NCI-H1417 (cell line): ENCODE measurements at regions not wholly inside any gene's neighbourhood (a gene's known extent, or its start where the extent isn't known, plus 50 kb on each side); places are given as distances from the start of the nearest gene placed in this dataset.
"Not testable (repeated sequence)": the region's sequence is repeated elsewhere in the genome, so short reads cannot be mapped to it uniquely, and the experiment has no call there.

Experiments used
- DNase-seq, 3 experiments: peaks; one replicate each; lab custom pipeline; 2025; lab: John Stamatoyannopoulos, UW

DNA sequence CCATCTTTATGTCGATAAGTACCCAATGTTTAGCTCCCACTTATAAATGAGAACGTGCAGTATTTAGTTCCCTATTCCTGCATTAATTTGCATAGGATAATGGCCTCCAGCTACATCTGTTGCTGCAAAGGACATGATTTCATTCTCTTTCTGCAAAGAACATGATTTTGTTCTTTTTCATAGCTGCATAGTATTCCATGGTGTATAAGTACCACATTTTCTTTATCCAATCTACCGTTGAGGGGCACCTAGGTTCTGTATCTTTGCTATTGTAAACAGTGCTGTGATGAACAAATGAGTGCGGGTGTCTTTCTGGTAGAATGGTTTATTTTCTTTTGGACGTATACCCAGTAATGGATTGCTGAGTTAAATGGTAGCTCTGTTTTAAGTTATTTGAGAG, 63.0 kb downstream of the HLX start:
- no peak for DNase-seq

DNA sequence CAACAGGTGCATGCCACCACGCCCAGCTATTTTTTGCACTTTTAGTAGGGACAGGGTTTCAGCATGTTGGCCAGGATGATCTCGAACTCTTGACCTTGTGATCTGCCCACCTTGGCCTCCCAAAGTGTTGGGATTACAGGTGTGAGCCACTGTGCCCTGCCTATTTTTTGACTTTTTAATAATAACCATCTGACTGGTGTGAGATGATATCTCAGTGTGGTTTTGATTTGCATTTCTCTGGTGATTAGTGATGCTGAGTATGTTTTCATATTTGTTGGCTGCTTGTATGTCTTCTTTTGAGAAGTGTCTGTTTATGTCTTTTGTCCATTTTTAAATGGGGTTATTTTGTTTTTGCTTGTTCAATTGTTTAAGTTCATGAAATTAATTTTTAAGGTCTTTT, 63.7 kb downstream of the HLX start:
- not testable (repeated sequence) for DNase-seq

DNA sequence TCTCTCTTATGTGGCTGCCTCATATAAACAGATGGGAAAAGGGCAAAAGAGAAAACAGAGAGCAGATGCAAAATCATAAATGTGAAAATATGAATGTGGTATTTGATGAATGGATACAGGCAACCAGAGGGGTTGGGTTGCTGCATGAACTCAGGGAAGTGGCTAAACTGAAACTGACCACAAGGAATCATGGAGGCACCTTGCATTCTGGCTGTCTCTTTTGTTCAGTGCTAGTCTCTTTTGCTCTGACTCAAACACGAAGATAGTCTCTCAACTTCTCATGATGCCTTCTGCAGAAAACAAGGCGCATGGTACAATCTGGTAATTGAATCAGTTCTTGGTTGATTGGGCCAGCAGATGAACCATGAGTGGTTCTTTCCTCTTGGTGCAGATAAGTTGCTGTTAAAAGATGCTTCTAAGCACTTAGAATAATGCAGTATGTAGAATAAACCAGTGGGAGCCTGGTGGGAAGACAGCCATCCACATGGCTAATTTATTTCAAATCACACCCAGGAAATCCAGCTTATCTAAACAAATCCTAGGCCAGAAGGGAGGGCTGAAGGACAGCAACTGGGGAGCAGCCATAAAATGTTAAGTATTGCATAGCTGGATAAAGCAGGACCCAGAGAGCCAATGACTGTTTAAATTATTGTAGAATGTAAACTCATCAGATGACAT, 64.2 kb downstream of the HLX start:
- DNase-seq: peak in 2 of 3 experiments; percentile 28 to 43

DNA sequence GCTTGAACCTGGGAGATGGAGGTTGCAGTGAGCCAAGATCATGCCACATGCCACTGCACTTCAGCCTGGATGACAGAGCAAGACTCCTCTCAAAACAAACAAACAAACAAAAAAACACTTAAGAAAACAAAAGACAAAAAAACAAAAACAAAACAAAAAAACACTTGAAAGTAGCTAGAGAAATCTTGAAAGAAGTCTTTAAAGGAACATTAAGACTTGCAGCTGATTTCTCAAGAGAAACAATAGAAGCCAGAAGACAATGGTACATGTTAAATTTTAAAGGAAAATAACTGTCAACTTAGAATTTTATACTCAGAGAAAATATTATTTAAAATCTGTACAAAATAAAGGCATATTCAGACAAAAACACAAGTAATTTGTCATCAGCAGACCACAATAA, 71.3 kb downstream of the HLX start:
- DNase-seq: peak in 1 of 3 experiments; percentile 0

DNA sequence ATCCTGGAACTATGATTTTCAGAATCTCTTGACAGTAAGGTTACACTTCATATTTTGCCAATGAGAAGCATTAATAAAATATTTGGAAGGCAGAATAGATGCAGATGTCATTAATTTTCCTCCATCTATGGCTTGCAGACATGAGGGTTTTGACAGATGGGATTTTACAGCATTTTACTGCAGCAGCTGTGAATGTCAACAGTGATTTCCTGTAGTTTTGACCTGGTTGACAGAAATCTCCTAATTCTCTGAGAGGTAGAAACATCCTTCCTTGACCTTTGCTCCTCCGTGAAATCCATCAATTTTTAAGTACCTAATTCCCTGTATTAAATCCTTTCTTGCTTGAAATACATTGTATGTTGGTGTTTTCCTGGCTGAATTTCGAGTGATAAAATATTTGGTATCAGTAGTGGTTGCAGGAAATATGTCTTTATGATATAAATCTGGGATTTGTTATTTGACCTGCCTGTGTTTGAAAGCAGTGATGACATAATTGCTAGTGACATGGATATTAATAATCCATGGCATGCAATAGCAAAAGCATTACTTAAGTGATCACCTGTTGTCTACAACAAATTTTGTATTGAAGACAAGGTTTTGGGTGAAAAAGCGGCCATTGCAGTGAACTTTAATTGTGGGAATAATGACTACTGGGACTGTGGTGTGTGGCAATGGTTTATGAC, 73.9 kb downstream of the HLX start:
- peak in 1 of 3 experiments; percentile 41 for DNase-seq

DNA sequence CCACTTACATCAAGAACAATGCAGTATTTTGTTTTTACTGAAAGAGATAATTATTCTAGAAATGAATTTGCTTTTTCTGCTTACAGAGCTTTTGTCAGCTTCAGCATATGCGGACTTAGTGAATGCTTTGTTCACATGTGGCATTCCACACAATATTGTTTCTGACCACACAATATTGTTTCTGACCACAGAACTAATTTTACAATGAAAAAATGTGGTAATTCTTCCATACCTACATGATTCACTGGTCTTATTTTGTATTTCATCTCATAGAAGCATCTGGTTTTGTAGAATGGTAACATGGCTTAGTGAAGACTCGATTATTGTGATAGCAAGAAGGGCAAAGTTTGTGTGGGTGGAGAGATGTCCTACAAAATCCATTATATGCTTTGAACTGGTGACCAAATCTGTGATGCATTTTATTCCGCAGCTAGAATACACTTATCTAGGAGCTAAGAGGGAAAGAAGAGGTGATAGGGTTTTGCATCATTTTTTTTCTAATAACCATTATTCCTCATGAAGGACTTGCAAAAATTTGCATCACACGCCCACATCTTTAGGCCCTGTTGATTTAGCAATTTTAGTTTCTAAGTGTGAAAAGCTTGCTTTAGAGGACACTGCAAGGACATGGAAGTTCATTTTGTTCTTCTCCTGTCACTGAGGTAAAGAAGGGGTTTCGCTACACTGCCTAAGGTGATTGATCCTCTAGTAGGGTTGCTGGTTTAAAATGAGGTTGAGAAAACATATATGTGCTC, 75.3 kb downstream of the HLX start:
- DNase-seq: no peak

DNA sequence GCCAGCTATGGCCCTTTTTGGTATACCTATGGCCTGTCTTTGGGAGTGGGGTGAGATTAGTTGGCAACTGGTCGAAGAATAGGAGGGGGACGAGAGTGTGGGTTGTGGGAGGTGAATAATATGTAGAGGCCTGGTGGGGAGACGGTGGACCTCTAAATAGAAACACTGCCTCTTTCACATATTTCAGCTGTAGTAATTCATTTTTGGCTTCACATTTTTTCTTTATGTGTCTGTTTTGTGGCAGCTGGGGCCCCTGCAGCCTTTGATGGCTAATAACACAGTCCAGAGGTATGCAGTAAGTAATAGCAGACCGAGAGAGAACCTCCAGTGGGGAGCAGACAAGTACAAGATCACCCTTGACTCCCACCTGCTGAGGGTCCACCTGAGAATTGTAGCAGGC, 75.9 kb downstream of the HLX start:
- no peak for DNase-seq

DNA sequence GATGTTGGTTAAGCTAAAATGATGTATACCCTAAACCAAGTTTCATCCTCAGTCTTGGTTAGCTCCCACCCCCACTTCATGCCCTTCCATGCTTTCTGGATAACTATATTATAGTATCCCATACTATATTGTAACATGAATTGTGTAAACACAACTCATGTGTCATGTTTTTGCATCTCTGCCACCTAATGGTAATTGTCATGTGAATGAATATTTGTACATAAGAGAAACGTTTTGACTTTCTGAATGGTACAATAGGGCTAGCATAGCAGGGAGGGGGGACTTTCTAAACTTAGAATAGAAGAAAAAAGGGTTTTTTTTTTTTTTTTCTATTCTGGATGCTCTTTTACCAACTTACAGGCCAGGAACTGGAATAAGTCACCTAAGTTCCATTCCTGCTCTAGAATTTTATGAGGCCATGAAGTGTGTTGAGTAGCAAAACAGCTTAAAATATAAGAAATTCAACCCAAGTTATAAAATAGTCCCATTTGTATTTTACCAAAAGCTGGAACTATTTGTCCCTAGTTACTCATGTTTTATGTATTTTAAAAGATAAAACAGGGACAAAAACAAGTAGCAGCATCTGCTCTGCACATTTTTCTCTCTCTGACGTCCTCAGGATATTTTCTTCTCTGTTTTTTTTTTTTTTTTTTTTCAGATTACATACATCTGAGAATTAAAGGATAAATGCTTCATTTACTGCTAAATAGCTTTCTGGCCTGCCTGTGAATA, 77.4 kb downstream of the HLX start:
- DNase-seq: no peak

DNA sequence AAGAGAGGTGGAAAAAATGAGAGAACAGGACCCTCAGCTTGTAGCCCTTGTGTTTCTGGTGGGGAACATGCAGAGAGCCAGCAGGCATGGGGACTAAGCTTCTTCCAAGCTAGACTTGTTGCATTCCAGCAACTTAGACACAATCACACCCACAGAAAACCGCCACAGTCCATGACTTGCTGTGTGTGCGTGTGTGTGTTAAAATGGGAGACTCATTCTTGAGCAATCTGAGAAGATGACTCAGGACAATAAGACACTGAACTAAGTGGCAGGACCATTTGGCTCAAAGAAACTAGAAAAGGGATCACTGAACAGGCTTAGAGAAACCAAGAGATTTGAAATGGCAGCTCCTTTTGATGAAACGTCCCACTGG, 78.0 kb downstream of the HLX start:
- DNase-seq: no peak

DNA sequence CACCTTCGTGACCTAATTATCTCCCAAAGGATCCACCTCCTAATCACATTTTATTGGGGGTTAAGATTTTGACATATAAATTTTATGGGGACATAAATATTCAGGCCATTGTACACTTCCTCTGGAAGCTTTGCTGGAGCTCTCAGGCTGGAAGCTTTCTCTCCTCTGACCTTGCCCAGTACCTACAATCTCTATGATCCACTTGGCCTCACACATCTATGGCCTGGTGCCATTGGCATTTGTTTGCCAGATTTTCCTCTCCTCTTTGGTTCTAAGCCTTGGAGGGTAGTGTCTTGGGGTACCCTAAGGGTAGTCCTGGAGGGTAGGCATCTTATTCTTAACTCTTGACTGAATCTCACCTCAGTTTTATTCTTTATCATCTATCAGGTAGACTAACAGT, 79.0 kb downstream of the HLX start:
- DNase-seq: no peak

DNA sequence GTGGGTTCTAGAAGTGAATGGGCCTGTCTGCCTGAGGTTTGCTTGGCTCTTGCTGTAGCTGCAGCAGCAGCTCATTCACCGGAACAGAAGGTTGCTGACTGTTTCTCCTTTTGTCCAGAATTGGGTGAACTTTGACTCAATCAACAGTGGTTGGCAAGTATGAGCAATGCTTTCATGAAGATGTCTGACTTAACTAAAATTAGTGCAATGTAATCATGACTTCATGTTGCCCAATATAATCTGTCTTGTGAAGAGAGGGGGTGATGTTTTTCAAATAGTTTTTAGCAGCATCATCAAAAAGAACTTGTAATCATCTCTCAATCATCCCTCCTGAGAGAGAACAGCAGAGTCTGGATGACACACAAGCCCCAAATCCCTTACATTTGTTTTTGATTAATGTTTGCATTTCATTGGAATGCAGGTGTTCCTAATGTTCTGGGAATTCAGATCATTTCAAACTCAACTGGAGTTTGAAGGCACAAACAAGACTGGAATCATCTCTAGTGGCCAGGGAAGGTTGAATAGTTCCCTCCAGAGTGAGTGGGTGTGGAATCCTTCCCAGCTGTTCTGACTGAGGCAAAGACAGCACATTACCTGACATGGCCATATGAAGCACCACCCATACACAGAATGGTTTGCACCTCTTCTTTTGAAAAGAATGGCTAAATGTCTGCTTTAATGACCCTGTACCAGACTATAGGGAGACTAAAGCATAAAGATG, 82.9 kb downstream of the HLX start:
- no peak for DNase-seq

DNA sequence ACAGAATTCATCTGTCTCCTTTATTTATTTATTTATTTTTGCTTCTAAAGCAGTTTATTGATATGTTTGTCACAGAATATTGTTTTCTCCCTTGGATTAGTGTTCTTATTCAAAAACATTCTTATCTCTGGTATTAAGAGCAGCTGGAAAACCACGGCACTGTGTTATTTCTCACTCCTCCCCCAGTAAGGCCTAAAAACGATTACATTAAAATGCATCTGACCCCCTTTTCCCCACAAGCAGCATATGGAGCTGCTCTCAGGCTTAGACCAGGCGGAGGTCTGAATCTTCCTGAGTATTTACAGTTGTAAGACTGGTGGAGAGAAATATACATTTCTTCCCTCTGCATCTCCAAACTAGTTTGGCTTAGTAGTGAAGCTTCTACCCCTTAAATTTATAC, 86.8 kb downstream of the HLX start:
- DNase-seq: no peak

DNA sequence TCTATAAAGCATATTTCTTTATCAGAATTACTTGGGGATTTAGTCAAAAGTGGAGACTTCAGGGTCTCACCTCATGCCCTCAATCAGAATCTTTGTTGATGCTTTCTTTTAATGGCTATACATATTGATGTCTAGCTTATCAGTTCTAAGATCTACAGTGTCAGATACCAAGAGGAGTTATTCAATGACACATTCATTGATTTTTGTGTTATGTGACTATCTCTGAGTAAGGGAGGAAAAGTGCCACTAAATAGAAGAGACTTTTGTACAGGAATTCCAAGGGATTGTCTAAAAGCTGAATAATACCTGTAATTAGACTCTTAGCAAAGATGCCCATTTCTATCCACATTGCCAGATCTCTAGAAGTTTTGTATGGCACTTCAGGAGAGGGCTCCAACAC, 87.2 kb downstream of the HLX start:
- DNase-seq: no peak

DNA sequence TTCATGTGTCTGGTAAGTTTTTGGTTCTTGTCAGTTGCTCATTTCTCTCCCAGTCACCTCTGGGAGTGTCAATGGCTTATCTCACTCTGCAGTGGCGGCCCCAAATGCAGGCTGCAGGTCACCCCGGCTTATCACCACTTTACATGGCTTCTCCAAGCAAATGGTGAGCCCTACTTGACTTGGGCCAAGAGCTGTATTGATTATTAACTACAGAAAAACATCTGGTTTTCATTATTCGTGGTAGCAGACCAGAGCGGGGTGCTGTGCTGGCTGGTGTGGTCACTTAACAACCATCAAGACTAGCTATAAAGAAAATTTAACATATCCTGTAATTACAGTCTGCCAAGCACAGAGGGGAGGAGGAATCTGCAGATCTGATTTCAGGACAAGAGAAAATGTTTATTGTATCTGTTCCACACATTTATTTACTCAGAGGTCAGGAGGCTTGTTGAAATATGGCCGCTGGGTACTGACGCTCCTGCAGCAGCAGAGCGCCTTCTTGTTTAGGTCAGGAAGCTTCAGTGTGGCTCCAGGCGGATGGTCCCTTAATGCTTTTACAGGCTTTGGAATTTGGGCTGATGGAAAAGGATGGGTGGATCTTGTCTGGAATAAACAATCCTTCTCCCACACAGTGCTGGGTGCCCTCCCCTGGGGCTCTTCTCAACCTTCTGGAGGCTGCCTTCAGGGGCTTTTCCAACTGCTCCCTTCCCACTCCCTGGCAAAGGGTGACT, 87.8 kb downstream of the HLX start:
- peak in 2 of 3 experiments; percentile 15 to 65 for DNase-seq

DNA sequence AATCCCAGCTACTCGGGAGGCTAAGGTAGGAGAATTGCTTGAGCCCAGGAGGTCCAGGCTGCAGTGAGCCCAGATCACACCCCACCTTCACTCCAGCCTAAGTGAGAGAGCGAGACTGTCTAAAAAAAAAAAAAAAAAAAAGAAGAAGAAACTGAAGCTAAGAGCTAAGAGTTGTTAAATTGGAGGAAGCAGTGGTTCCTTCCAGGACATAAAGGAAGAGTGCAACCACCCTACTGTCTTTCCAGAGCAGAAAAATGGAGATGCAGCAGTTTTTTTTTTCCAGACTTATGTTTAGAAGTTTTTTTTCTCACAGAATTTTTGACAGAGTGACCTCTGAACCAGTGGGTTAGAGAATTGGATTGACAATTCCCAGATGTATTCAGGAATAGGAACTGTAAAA, 88.7 kb downstream of the HLX start:
- DNase-seq: no peak

DNA sequence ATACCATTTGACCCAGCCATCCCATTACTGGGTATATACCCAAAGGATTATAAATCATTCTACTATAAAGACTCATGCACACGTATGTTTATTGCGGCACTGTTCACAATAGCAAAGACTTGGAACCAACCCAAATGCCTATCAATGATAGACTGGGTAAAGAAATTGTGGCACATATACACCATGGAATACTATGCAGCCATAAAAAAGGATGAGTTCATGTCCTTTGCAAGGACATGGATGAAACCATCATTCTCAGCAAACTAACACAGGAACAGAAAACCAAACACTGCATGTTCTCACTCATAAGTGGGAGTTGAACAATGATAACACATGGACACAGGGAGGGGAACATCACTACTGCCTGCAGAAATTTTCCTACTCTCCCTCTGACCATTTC, 90.0 kb downstream of the HLX start:
- DNase-seq: not testable (repeated sequence)

DNA sequence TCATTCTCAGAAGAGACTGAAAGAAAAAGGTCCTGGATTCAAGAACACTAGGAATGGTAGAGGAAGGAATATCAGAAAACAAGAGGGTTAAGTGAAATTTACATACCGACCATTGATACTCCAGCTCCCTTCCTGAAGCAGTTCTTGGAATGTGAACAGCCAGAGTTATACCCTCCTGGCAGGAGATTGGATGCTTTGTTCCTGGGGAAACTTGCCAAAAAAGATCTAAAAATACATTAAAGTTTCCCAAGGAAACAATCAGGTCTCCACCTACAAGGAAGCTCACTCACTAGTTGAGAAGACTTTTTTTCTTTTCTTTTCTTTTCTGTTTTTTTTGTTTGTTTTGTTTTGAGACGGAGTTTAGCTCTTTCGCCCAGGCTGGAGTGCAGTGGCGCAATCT, 91.1 kb downstream of the HLX start:
- DNase-seq: no peak

DNA sequence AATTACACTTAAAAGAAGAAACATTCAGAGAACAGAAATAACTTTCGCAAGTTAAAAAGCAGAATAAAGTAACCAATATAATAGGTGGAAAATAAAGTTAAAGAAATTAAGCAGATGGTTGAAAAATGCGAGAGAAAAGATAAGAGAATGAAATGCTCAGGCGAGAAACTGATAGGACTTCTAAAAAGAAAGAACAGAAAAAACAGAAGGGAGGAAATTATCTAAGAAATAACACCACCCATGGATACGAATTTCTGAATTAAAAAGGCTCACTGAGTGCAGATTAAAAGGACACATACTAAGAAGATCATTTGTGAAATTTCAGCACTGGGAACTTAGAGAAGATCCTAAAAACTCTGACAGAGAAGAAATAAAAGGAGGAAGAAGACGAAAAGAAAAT, 92.0 kb downstream of the HLX start:
- DNase-seq: no peak

DNA sequence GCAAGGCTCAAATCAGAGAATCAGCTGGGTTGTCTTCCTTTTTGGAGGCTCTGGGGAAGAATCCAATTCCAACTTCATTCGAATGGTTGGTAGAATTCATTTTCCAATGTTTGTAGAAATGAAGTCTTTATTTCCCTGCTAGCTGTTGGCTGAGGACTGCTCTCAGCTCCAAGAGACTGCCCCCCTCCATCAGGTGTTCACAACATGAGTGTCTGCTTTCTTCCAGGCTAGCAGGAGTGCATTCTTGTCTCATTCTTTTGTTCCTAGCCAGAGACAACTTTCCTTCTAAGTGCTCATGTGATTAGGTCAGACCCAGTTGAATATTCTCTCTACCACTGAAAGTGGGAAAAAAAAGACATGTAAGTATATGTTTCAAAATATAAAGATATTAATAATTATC, 95.2 kb downstream of the HLX start:
- no peak for DNase-seq

DNA sequence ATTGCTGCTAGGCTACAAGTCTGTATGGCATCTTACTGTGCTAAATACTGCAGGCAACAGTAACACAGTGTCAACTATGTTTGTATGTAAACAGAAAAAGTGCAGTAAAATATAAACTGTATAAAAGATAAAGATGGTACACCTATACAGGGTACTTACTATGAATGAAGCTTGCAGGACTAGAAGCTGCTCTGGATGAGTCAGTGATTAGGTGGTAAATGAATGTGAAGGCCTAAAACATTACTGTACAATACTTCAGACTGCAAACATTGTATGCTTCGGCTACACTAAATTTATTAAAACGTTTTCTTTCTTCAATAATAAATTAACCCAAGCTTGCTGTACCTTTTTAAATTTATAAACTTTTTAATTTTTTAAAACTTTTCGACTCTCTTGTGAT, 97.1 kb downstream of the HLX start:
- no peak for DNase-seq

DNA sequence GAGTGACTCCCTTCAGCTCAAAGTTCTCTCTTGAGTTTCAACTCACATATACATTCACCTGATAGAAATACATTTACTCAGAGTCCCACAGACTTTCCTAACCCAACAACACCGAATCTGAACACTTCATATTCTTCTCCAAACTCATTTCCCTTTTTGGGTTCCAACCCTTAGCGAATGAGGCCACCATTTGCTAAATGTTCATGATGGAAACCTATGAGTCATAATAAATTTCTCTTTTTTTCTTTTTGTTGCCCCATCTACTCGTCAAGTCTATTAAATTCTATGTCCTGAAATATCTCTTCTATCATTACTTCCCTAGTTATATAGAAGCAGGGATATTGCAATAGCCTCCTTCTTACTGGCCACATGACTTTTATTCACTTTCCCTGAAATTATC, 100.1 kb downstream of the HLX start:
- DNase-seq: no peak
